Retina (tissue), 1 donor: ENCODE measurements at regions not wholly inside any gene's neighbourhood (a gene's known extent, or its start where the extent isn't known, plus 50 kb on each side); places are given as distances from the start of the nearest gene placed in this dataset.

ENCODE experiments used
- DNase-seq: peaks from one replicate; pipeline ENCODE4 v3.0.0-alpha.2; 2016

DNA sequence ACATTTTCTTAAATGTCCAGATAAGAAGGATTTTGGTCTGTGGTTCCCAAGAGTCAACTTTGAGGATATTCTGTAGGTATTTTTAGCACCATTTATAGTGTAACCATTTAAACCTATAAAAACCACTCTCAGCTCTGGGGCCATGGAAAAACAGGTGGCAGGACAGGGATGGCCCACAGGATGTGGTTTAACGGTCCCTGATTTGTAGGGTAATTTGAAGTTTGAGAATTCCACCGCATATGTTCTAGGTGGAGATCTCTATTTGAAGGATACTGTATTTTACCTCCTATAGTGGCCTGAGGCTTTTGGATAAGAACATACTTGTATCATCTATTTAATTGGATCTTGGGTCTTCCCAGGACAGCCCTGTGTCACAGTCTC is 62.4 kb upstream of the IGLL5 start:
- DNase-seq, result no peak

DNA sequence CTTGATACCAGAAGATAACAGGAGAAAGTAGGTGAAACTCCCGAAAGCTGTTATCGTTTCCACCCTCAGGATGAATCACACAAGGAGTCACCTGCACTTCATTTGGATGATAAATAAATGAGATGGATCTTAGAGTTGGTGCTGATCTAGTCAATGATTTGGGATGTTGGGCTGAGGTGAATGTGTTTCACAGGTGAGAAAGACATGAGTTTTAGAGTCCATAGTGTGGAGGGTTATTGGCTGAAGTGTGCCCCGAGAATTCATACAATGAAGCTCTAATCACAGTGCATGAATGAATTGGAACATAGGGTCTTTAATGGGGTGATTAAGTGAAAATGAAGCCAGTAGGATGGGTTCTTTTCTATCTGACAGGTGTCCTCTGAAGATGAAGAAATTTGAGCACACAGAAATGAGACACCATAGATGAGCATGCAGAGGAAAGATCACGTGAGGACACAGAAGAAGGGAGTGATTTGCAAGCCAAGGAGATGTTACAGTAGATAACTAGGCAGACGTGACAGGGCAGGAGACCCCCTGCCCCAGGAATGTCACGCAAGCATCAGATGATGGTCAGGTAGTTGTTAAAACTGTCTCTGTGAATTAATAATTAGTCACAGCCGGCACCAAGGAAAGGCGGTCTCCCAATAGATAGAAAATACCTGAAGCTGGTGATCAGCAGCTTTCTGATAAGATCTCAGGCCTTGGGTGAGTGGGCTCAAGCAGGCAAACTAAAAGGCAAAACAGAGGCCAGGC is 60.3 kb upstream of the IGLL5 start:
- no peak for DNase-seq

DNA sequence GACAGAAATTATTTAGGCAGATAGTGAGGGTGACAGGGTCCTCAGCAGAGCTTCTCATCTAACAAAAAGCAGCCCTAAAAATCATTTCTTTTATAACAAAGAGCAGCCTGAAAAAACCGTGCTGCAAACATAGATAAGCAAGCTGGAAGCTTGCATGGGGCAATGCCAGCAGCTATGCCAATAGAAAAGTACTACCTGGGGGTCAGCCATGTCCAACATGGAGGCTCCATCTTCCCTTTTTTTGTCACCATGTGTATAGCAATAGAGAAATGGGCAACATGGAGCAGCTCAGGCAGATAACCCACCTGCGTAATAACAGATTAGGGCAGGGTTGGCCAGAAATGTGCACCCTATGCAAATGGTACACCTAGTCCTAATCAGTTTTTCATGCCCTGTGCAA is 57.4 kb upstream of the IGLL5 start:
- no peak for DNase-seq

DNA sequence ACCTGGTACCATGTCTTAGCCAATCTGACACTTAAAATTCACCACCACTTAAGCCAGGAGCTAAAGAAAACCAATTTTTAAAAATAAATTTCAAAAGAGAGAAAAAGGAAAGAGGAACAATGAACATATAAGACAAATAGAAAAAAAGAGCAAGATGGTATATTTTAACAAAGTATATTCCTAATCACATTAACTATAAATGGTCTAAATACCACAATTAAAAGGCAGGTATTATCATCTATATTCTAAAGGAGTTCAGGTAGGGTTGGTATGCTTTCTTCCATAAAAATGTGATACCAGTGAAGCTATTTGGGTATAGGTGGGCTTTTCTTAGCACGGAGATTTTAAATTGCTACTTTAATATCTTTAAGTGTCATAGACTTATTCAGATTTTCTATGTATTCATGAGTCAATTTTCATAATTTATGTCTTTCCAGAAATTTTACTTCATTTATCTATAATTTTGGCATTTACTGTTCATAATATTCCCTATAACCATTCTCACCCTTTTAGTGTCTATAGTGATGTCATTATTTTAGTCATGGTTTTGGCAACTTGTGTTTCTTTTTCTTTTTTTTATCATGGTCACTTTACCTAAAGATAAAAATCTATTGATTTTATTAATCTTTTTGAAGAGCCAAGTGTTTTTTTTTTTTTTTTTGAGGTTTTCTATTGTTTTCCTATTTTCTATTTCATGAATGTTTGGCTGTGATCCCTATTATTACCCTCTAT is 56.5 kb upstream of the IGLL5 start:
- no peak for DNase-seq

DNA sequence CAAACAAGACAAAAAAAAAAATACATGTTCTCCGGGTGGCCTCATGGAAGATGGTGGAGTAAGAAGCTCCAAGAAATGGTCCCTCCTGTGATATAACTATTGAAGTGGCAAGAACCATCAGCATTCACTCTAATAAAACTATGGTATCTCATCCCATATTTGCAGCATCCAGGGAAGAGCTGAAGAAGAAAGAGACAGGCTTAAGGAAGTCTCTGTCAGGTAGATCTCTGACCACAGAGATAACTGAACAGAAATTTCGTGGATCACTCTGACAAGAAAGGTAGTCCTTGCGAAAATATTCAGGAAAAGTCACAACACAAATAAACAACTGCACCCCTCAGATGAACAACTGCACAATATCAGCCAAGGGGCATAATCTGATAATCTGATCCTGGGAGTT is 54.6 kb upstream of the IGLL5 start:
- DNase-seq, result no peak

DNA sequence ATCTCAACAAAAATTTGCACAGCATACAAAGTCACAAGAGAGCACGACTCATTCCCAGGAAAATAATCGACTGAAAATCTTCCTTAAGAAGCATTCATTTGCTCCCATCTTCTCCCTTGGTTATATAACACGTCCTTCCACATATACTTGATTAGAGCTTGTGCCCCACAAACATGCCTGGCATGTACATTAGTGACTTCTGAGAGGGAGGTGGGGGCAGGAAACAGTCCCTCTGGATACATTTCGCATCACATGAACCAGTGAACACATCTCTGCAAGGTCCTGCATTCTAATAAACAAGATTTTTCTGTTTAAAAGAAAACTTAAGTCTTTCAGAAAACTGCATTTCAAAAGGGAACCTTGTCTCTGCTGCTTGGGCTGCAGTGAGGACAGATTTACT is 54.1 kb upstream of the IGLL5 start:
- DNase-seq, result no peak

DNA sequence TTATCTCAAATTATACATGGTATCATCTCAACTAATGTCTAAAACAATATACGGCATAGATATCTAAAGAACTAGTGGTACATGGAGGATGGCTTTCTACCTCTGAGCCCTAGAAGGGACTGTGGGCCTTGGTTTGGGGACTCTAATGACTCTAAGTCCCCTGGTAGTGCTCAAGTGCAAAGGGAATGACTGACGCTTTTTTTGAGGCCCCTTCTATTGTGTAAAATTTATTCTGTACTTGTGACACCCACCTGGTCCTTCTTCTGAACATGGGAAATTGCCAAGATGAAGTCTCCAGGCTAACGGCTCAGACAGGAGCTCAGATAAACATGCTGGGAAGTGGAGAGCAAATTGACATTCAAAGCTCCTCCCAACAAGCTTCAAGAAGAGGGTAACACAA is 53.4 kb upstream of the IGLL5 start:
- DNase-seq, result no peak

DNA sequence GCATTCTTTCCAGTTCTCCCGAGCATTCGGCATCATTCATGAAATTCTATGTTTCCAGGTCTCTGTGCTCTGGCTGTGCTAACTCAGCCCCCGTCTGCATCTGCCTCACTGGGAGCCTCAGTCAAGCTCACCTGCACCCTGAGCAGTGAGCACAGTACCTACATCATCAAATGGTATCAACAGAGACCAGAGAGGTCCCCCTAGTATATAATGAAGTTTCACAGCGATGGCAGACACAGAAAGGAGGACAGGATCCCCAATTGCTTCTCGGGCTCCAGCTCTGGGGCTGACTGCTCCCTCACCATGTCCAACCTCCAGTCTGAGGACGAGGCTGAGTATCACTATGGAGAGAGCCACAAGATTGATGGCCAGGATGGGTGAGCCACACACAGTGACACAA is 52.8 kb upstream of the IGLL5 start:
- DNase-seq, result no peak

DNA sequence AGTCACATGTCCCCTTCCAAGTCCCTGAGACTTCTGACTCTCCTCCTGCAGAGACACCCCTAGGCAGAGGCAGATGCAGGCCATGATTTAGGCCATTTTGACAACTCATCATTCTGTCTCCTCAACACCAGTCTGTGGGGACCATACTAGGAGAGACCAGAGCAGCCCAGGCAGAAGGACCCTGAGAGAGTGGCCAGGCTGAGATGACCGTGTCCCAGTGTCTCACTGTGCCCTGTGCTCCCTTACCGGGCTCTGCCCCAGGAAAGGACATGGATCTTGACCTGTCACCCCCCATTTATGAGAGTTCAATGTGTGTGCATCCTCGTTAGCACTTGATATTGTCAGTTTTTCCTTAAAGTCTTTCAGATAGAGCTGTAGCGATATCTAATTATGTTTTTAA is 52.4 kb upstream of the IGLL5 start:
- no peak for DNase-seq

DNA sequence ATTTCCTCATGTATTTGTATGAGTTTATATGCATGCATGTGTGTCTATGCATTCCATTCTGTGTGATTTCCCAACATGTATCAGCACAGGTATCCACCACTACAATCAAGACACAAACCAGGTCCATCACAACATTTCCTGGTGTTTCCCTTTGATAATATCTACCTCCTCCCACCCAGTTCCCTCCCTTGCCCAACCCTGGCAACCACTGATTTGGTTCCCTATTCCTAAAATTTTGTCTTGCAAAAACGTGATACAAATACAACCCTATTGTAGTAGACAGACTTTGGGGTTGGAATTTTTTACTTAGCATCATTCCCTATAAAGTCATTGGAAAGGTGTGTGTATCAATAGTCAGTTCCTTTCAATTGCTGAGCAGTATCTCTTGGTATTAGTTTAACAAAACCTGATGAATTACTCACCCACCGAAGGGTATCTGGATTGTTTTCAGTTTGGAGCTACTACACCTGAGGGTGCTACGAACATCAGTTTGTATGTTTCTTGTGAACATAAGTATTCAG is 51.8 kb upstream of the IGLL5 start:
- no peak for DNase-seq

DNA sequence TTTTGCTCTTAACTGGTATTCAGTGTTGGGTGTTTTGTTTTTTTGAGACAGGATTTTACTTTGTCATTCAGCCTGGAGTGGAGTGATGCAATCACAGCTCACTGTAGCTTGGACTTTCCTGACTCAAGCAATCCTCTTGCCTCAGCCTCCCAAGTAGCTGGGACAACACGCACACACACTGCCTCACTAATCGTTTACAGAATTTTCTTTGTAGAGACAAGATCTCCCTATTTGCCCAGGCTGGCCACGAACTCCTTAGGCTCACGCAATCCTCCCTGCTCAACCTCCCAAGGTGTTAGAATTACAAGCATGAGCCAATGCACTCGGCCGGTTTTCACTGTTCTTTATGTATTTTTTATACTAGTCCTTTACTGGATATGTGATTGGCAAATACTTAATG is 51.0 kb upstream of the IGLL5 start:
- no peak for DNase-seq
